ENCODE measurements at regions not wholly inside any gene's neighbourhood (a gene's known extent, or its start where the extent isn't known, plus 50 kb on each side); places are given as distances from the start of the nearest gene placed in this dataset.

GRCh38 chr7:47080816-47081215 lies 501.1 kb downstream of the TNS3 start:
- Histone ChIP-seq H3K4me1 (peaks cover 0 to 5% of the 10 kb centered on the region in 2 donors), H3K4me3 (replicated peaks in 1 of 3) (no peak overlapping the region), H3K27me3 (no peaks in the 10 kb centered on the region), H3K27ac (no peak overlapping the region), H3K36me3 (no peaks in the 10 kb centered on the region), H3K9me3 (no peaks in the 10 kb centered on the region)
- WGBS, 2 donors: 64 to 89% methylated on average over 3 of the region's 3 CpGs
- DNase-seq: no peak
- TF ChIP-seq CTCF (IDR thresholded peaks at IDR 0.05) (no peak), POLR2A (IDR thresholded peaks at IDR 0.05) (no peak)
- intact Hi-C loops (cut with DNase I): no loop called here

- Histone ChIP-seq H3K36me3 (no peaks in the 10 kb centered on the region), H3K9me3 (no peaks in the 10 kb centered on the region), H3K27me3 (no peaks in the 10 kb centered on the region), H3K4me3 (replicated peaks in 1 of 3) (no peak overlapping the region), H3K27ac (no peak overlapping the region), H3K4me1 (peaks cover 10 to 11% of the 10 kb centered on the region in 2 donors)
- DNase-seq: no peak
- TF ChIP-seq POLR2A (IDR thresholded peaks at IDR 0.05) (no peak), CTCF (IDR thresholded peaks at IDR 0.05) (no peak)
- 78 to 89% methylated on average over 2 of the region's 2 CpGs for WGBS, 2 donors
- intact Hi-C loops (cut with DNase I): no loop called here
Observed at GRCh38 chr7:47078241-47078640, 503.7 kb downstream of the TNS3 start.

- DNase-seq: no peak
- TF ChIP-seq POLR2A (IDR thresholded peaks at IDR 0.05) (no peak), CTCF (IDR thresholded peaks at IDR 0.05) (no peak)
- H3K4me1 ChIP-seq: peaks cover 7 to 11% of the 10 kb centered on the region in 2 donors
- H3K4me3 ChIP-seq (replicated peaks in 1 of 3): no peak overlapping the region
- intact Hi-C loops (cut with DNase I): no loop called here
- 43 to 48% methylated on average over 2 of the region's 2 CpGs for WGBS, 2 donors
- H3K27me3 ChIP-seq: no peaks in the 10 kb centered on the region
- H3K27ac ChIP-seq: peak overlapping the region in 1 of 3 donors; percentile 18
- H3K36me3 ChIP-seq: no peaks in the 10 kb centered on the region
- no peaks in the 10 kb centered on the region for H3K9me3 ChIP-seq
Observed at GRCh38 chr7:47074702-47075153, 507.2 kb downstream of the TNS3 start.

GRCh38 chr7:47073284-47073683 lies 508.6 kb downstream of the TNS3 start:
- H3K9me3 ChIP-seq: no peaks in the 10 kb centered on the region
- no peak for TF ChIP-seq CTCF (IDR thresholded peaks at IDR 0.05)
- TF ChIP-seq POLR2A (IDR thresholded peaks at IDR 0.05): no peak
- H3K36me3 ChIP-seq: no peaks in the 10 kb centered on the region
- peaks cover 7 to 11% of the 10 kb centered on the region in 2 donors for H3K4me1 ChIP-seq
- no peaks in the 10 kb centered on the region for H3K27me3 ChIP-seq
- no peak for DNase-seq
- no peak overlapping the region for H3K27ac ChIP-seq
- no peak overlapping the region for H3K4me3 ChIP-seq (replicated peaks in 1 of 3)
- WGBS, 2 donors: 89 to 90% methylated on average over 7 of the region's 7 CpGs
- intact Hi-C loops (cut with DNase I): no loop called here

GRCh38 chr7:47071866-47072265 lies 510.0 kb downstream of the TNS3 start:
- H3K27me3 ChIP-seq: no peaks in the 10 kb centered on the region
- DNase-seq: no peak
- 86 to 100% methylated on average over 3 of the region's 3 CpGs for WGBS, 2 donors
- H3K27ac ChIP-seq: no peak overlapping the region
- intact Hi-C loops (cut with DNase I): no loop called here
- no peaks in the 10 kb centered on the region for H3K36me3 ChIP-seq
- peaks cover 7 to 11% of the 10 kb centered on the region in 2 donors for H3K4me1 ChIP-seq
- TF ChIP-seq CTCF (IDR thresholded peaks at IDR 0.05): no peak
- TF ChIP-seq POLR2A (IDR thresholded peaks at IDR 0.05): no peak
- no peak overlapping the region for H3K4me3 ChIP-seq (replicated peaks in 1 of 3)
- H3K9me3 ChIP-seq: no peaks in the 10 kb centered on the region

All from thyroid gland (tissue), 4 donors.